ENCODE measurements at regions not wholly inside any gene's neighbourhood (a gene's known extent, or its start where the extent isn't known, plus 50 kb on each side); places are given as distances from the start of the nearest gene placed in this dataset.
"Not testable (repeated sequence)": the region's sequence is repeated elsewhere in the genome, so short reads cannot be mapped to it uniquely, and the experiment has no call there.

DNA sequence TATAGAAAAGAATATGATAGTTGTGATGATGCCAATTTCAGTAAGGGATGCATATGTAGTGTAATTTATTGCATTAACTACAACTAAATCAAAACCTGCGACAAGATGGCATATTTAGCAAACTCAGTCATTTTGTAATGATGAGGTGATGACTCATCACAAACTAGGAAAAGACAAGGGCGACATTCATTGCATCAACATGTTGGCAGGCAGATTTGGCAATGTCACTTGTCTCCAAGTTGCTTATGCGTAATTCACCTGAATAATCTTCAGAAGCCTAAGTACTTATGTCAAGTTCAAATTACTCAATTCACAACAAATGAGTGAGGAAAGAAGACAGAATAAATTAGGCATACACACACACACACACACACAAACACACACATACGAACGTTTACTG, 273.2 kb upstream of the RGPD4 start:
- DNase-seq (ENCODE audit: low read depth, low spot score): no peak
- Histone ChIP-seq H3K27ac (no peak overlapping the region), H3K9me3 (ENCODE audit: low read depth, low read length) (no peaks in the 10 kb centered on the region), H3K9ac (ENCODE audit: insufficient read length) (no peak overlapping the region), H3K4me3 (no peak overlapping the region), H3K36me3 (ENCODE audit: insufficient read depth, low read length) (no peaks in the 10 kb centered on the region)
- TF ChIP-seq EZH2 (IDR thresholded peaks at IDR 0.05) (no peak), FOXP2 (optimal IDR thresholded peaks at IDR 0.05; ENCODE audit: control extremely low read depth, extremely low read length, insufficient read depth) (no peak), POLR2AphosphoS5 (IDR thresholded peaks at IDR 0.05; ENCODE audit: borderline replicate concordance, low read depth, low read length) (no peak)

DNA sequence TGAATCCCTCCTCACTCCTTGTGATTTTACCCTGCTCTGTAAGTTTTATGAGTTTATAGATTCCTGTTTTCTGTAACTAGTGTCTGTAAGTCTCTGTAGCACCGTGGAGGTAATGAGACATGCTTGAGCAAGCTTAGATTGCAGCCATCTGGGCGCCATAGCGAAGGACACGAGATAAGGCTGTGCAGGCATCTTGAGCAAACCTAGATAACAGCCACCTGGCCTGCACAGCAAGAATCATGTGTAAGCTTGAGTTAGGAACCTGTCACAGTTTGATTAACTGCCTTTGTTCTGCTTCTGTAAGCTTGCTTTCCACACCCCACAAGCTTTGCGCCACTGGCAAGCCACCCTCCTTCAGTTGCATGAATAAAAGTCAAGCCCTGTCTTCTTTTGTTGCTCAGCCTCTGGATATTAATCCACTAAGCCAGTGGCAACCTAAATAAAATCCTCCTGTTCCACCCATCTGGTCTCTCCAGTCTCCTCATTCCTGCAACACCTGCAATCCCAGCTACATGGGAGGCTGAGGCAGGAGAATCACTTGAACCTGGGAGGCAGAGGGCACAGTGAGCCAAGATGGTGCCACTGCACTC, 270.6 kb upstream of the RGPD4 start:
- no peak for DNase-seq (ENCODE audit: low read depth, low spot score)
- Histone ChIP-seq H3K27ac (no peak overlapping the region), H3K36me3 (ENCODE audit: insufficient read depth, low read length) (no peaks in the 10 kb centered on the region), H3K9me3 (ENCODE audit: low read depth, low read length) (no peaks in the 10 kb centered on the region), H3K9ac (ENCODE audit: insufficient read length) (no peak overlapping the region), H3K4me3 (no peak overlapping the region)
- TF ChIP-seq EZH2 (IDR thresholded peaks at IDR 0.05): no peak

DNA sequence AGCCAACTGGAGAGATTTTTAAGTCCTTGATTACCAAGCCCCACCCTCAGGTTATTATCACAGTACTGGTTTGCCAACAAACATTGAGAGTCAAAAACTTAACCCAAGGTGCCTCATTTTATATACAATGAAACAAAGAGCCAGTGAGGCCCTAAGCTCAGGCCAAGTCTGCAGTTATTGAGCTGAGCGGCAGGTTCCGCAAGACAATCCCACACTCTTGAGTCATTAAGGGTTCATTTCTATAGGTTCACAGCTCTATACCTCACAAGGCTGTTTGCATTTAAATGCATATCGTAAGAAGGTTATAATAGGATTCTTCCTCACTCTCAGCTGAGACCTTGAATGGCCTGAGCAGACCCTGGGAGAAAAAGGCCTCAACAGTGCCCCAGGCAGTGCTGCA, 268.4 kb upstream of the RGPD4 start:
- H3K9me3 ChIP-seq (ENCODE audit: low read depth, low read length): no peaks in the 10 kb centered on the region
- H3K27ac ChIP-seq: no peak overlapping the region
- no peaks in the 10 kb centered on the region for H3K36me3 ChIP-seq (ENCODE audit: insufficient read depth, low read length)
- TF ChIP-seq POLR2AphosphoS5 (IDR thresholded peaks at IDR 0.05; ENCODE audit: borderline replicate concordance, low read depth, low read length): no peak
- no peak for TF ChIP-seq EZH2 (IDR thresholded peaks at IDR 0.05)
- no peak for TF ChIP-seq FOXP2 (optimal IDR thresholded peaks at IDR 0.05; ENCODE audit: control extremely low read depth, extremely low read length, insufficient read depth)
- no peak overlapping the region for H3K9ac ChIP-seq (ENCODE audit: insufficient read length)
- DNase-seq (ENCODE audit: low read depth, low spot score): no peak
- no peak overlapping the region for H3K4me3 ChIP-seq

DNA sequence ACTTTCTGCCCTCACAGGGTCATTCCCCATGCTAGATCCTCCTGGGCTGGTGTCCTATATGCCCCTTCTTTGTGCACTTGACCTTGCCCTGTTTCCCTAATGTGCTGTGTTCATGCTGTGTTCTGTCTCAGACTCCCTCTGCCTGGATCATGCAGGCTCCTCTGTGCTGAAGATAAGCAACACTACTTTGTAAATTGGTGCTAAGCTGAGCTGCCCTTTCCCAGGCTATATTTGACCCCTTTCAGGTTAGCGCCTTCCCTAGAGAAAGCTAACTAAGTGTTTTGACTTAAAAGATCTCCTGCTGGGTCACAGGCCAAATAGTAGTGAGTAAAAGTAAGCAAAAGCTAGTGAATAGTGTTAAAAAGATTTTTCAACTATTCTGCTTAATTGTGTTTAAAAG, 257.2 kb upstream of the RGPD4 start:
- Histone ChIP-seq H3K9ac (ENCODE audit: insufficient read length) (no peak overlapping the region), H3K4me3 (no peak overlapping the region), H3K27ac (no peak overlapping the region), H3K36me3 (ENCODE audit: insufficient read depth, low read length) (no peaks in the 10 kb centered on the region), H3K9me3 (ENCODE audit: low read depth, low read length) (no peaks in the 10 kb centered on the region)
- DNase-seq (ENCODE audit: low read depth, low spot score): no peak
- TF ChIP-seq EZH2 (IDR thresholded peaks at IDR 0.05) (no peak), FOXP2 (optimal IDR thresholded peaks at IDR 0.05; ENCODE audit: control extremely low read depth, extremely low read length, insufficient read depth) (no peak), POLR2AphosphoS5 (IDR thresholded peaks at IDR 0.05; ENCODE audit: borderline replicate concordance, low read depth, low read length) (no peak)

DNA sequence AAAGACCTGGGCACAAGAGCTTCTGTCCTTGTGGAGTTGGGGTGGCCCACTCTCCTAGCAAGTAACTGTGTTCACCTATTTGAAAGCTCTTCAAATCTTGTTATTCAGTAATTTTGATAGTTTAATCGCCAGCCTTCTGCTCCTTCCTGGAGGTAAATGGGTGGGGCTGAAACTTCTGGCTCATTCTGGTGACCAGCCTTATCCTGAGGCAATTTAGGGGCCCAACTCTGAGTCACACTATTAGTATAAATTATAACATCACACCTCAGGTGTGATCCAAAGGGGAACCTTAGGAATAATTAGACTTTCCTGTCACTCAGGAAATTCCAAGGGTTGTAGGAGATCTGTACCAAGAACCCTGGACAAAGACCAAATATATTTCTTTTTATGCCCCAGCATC, 255.8 kb upstream of the RGPD4 start:
- no peak for TF ChIP-seq FOXP2 (optimal IDR thresholded peaks at IDR 0.05; ENCODE audit: control extremely low read depth, extremely low read length, insufficient read depth)
- TF ChIP-seq EZH2 (IDR thresholded peaks at IDR 0.05): no peak
- no peak for TF ChIP-seq POLR2AphosphoS5 (IDR thresholded peaks at IDR 0.05; ENCODE audit: borderline replicate concordance, low read depth, low read length)
- DNase-seq (ENCODE audit: low read depth, low spot score): no peak
- no peak overlapping the region for H3K27ac ChIP-seq
- no peaks in the 10 kb centered on the region for H3K36me3 ChIP-seq (ENCODE audit: insufficient read depth, low read length)
- no peak overlapping the region for H3K9ac ChIP-seq (ENCODE audit: insufficient read length)
- H3K9me3 ChIP-seq (ENCODE audit: low read depth, low read length): no peaks in the 10 kb centered on the region
- no peak overlapping the region for H3K4me3 ChIP-seq

DNA sequence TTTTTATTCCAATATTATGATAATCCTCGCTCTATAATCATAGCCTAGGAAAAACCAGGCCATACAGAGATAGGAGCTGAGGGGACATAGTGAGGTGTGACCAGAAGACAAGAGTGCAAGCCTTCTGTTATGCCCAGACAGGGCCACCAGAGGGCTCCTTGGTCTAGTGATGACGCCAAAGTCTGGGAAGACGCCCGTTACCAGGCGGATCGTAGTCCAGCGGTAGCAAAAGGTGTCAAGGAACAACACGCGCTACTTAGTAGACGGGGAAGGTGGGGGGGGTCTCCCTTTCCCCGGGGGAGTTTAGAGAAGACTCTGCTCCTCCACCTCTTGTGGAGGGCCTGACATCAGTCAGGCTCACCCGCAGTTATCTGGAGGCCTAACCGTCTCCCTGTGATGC, 253.8 kb upstream of the RGPD4 start:
- not testable (repeated sequence) for H3K27ac ChIP-seq; H3K36me3 ChIP-seq (ENCODE audit: insufficient read depth, low read length); H3K4me3 ChIP-seq; H3K9ac ChIP-seq (ENCODE audit: insufficient read length); H3K9me3 ChIP-seq (ENCODE audit: low read depth, low read length); DNase-seq (ENCODE audit: low read depth, low spot score)

DNA sequence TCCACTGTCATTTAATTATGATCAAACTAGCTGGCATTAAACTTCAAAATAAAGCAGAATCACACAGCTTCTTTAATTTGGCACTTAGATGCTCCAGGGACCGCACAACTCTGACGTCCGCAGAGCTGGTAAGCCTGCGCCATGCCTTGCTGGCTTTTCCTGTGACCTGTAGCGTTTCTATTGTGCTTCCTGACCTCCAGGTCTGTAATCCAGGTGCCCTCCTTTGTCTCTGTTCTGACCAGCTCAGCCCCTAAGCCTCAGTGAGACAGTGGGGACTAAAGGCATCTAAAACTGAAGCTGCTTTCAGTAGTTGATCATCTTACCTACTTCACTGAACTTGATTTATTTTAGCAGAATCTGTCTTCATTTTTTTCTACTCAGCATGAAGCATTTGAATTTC, 249.7 kb upstream of the RGPD4 start:
- H3K27ac ChIP-seq: no peak overlapping the region
- H3K36me3 ChIP-seq (ENCODE audit: insufficient read depth, low read length): no peaks in the 10 kb centered on the region
- no peak overlapping the region for H3K9ac ChIP-seq (ENCODE audit: insufficient read length)
- TF ChIP-seq POLR2AphosphoS5 (IDR thresholded peaks at IDR 0.05; ENCODE audit: borderline replicate concordance, low read depth, low read length) (no peak), FOXP2 (optimal IDR thresholded peaks at IDR 0.05; ENCODE audit: control extremely low read depth, extremely low read length, insufficient read depth) (no peak), EZH2 (IDR thresholded peaks at IDR 0.05) (no peak)
- DNase-seq (ENCODE audit: low read depth, low spot score): no peak
- no peaks in the 10 kb centered on the region for H3K9me3 ChIP-seq (ENCODE audit: low read depth, low read length)
- no peak overlapping the region for H3K4me3 ChIP-seq

DNA sequence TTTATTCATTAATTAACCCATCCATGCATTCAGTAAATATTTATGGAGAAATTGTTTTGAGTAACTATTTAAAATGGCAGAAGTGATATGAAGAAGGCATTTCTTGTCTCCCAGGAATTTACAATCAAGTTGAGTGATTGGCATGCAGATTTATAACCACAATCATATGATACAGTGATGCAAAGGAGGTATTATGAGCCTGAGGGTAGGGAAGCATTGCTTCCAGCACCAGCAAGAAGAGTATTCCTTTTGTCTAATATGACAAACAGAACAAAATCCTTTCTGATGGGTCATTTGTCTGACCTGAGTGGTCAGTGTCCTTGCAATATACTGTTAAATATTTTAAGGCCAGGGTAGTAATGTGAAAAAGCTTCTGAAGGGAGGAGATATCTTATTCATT, 244.2 kb upstream of the RGPD4 start:
- no peaks in the 10 kb centered on the region for H3K36me3 ChIP-seq (ENCODE audit: insufficient read depth, low read length)
- no peak overlapping the region for H3K9ac ChIP-seq (ENCODE audit: insufficient read length)
- no peak overlapping the region for H3K4me3 ChIP-seq
- no peak for DNase-seq (ENCODE audit: low read depth, low spot score)
- no peaks in the 10 kb centered on the region for H3K9me3 ChIP-seq (ENCODE audit: low read depth, low read length)
- TF ChIP-seq FOXP2 (optimal IDR thresholded peaks at IDR 0.05; ENCODE audit: control extremely low read depth, extremely low read length, insufficient read depth): no peak
- no peak for TF ChIP-seq EZH2 (IDR thresholded peaks at IDR 0.05)
- no peak for TF ChIP-seq POLR2AphosphoS5 (IDR thresholded peaks at IDR 0.05; ENCODE audit: borderline replicate concordance, low read depth, low read length)
- H3K27ac ChIP-seq: no peak overlapping the region

DNA sequence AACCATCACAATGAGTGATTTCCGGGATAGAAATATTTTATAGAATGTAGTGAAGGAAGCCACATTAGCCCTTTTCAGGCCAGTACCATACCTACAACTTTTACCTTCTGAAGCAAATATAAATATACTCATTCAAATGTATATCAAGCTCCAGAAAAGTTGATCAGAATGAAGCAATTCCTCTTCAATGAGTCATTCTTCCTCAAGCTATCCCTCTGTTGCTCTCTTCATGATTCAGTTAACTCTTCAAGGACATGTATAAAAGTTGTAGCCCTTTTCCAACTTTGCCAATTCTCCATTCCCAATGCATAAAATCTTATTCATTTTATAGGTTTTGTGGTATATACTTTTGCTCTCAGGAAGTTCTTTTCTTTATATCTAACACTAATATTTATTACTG, 242.1 kb upstream of the RGPD4 start:
- TF ChIP-seq POLR2AphosphoS5 (IDR thresholded peaks at IDR 0.05; ENCODE audit: borderline replicate concordance, low read depth, low read length) (no peak), FOXP2 (optimal IDR thresholded peaks at IDR 0.05; ENCODE audit: control extremely low read depth, extremely low read length, insufficient read depth) (no peak), EZH2 (IDR thresholded peaks at IDR 0.05) (no peak)
- DNase-seq (ENCODE audit: low read depth, low spot score): no peak
- Histone ChIP-seq H3K4me3 (no peak overlapping the region), H3K36me3 (ENCODE audit: insufficient read depth, low read length) (no peaks in the 10 kb centered on the region), H3K9me3 (ENCODE audit: low read depth, low read length) (no peaks in the 10 kb centered on the region), H3K9ac (ENCODE audit: insufficient read length) (no peak overlapping the region), H3K27ac (no peak overlapping the region)
